ENCODE measurements at regions not wholly inside any gene's neighbourhood (a gene's known extent, or its start where the extent isn't known, plus 50 kb on each side); places are given as distances from the start of the nearest gene placed in this dataset.

- TF ChIP-seq POLR2AphosphoS5 (IDR thresholded peaks at IDR 0.05; ENCODE audit: low read depth), result no peak
- H3K4me3 ChIP-seq (replicated peaks; ENCODE audit: insufficient read depth, low read length), result no peak overlapping the region
These were observed 266.2 kb downstream of the ABHD5 start for GRCh38 chr3:43956945-43957344.

DNA sequence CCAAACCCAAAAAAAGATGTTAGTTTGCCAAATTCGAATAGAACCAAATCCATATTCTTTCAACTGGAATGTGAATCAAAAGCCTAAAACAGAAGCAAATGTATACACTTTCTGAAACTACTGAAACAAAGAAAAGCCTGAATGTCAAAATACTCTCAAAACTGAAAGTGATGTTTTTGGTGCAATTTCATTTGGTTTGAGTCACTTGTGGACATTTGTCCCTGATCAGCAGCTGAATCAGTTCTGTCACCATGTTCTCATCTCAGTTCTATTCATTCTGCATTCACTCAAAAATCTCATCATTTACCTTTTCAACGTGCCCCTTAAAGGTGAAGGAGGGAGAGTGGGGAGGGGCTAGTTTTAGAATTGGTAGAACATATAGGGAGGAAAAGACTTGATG, 266.8 kb downstream of the ABHD5 start:
- TF ChIP-seq GABPA (IDR thresholded peaks at IDR 0.05; ENCODE audit: low read depth), result no peak

More at GRCh38 chr3:43956945-43957344, 266.2 kb downstream of the ABHD5 start:
- peaks cover 3% of the 10 kb centered on the region for H3K27me3 ChIP-seq (ENCODE audit: insufficient read depth, poor library complexity, severe bottlenecking)
- no peak for DNase-seq (ENCODE audit: low read depth in 1 of 2, low spot score in 1 of 2)
- no peak overlapping the region for H3K27ac ChIP-seq (replicated peaks)

DNA sequence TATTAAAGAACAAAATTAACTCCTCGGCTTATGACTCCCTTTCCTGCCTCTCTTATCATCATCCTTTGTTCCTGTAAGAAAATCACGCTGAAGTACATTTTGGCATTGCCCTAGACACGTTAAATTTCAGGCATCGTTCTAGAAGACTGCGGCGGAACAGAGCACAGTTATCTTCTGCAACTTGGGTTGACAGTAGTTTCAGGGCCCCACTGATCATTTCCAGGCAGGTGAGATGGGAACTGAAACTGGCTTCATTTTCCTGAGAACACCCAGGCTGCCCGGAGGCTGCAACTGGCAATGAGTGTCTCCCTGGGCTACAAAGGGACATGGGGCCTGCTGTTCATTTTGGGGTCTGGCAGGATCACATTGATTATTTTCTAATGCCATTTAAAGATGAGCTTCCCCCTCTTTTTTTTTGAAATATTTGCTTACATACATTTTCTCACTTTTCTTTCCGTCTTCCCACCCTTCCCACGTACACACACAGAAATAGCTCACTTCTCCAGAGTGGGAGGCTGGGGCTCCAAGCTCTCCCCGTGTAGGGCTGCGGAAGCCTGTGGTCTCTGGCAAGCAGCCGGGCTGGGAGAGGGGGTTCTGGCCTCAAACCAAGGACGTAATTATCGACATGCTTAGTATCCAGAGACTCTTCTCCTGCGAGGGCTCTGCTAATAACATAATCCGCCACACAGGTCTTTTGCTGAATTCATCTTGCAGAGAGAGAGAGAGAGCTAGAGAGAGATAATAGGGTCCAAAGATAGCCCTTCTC, 267.4 kb downstream of the ABHD5 start:
- H3K27ac ChIP-seq (replicated peaks), result no peak overlapping the region
- no peak for DNase-seq (ENCODE audit: low read depth in 1 of 2, low spot score in 1 of 2)
- TF ChIP-seq GABPA (IDR thresholded peaks at IDR 0.05; ENCODE audit: low read depth) (no peak), CTCF (IDR thresholded peaks at IDR 0.05; ENCODE audit: insufficient read depth, low read length) (no peak), POLR2AphosphoS5 (IDR thresholded peaks at IDR 0.05; ENCODE audit: low read depth) (no peak), SPI1 (IDR thresholded peaks at IDR 0.05; ENCODE audit: borderline replicate concordance, low read depth) (no peak)
- TF ChIP-seq, protein P1, sequence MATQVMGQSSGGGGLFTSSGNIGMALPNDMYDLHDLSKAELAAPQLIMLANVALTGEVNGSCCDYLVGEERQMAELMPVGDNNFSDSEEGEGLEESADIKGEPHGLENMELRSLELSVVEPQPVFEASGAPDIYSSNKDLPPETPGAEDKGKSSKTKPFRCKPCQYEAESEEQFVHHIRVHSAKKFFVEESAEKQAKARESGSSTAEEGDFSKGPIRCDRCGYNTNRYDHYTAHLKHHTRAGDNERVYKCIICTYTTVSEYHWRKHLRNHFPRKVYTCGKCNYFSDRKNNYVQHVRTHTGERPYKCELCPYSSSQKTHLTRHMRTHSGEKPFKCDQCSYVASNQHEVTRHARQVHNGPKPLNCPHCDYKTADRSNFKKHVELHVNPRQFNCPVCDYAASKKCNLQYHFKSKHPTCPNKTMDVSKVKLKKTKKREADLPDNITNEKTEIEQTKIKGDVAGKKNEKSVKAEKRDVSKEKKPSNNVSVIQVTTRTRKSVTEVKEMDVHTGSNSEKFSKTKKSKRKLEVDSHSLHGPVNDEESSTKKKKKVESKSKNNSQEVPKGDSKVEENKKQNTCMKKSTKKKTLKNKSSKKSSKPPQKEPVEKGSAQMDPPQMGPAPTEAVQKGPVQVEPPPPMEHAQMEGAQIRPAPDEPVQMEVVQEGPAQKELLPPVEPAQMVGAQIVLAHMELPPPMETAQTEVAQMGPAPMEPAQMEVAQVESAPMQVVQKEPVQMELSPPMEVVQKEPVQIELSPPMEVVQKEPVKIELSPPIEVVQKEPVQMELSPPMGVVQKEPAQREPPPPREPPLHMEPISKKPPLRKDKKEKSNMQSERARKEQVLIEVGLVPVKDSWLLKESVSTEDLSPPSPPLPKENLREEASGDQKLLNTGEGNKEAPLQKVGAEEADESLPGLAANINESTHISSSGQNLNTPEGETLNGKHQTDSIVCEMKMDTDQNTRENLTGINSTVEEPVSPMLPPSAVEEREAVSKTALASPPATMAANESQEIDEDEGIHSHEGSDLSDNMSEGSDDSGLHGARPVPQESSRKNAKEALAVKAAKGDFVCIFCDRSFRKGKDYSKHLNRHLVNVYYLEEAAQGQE (IDR thresholded peaks at IDR 0.05; ENCODE audit: insufficient replicate concordance, low read depth), result no peak
- H3K4me3 ChIP-seq (replicated peaks; ENCODE audit: insufficient read depth, low read length), result no peak overlapping the region
- peaks cover 3% of the 10 kb centered on the region for H3K27me3 ChIP-seq (ENCODE audit: insufficient read depth, poor library complexity, severe bottlenecking)

More for the DNA sequence above, 266.8 kb downstream of the ABHD5 start:
- H3K27me3 ChIP-seq (ENCODE audit: insufficient read depth, poor library complexity, severe bottlenecking), result peaks cover 3% of the 10 kb centered on the region
- no peak overlapping the region for H3K27ac ChIP-seq (replicated peaks)
- H3K4me3 ChIP-seq (replicated peaks; ENCODE audit: insufficient read depth, low read length), result no peak overlapping the region
- no peak for DNase-seq (ENCODE audit: low read depth in 1 of 2, low spot score in 1 of 2)

GRCh38 chr3:43958973-43959372, 268.2 kb downstream of the ABHD5 start:
- Histone ChIP-seq H3K27me3 (ENCODE audit: insufficient read depth, poor library complexity, severe bottlenecking) (peaks cover 3% of the 10 kb centered on the region), H3K27ac (replicated peaks) (no peak overlapping the region), H3K4me3 (replicated peaks; ENCODE audit: insufficient read depth, low read length) (no peak overlapping the region)
- TF ChIP-seq SPI1 (IDR thresholded peaks at IDR 0.05; ENCODE audit: borderline replicate concordance, low read depth) (no peak), CTCF (IDR thresholded peaks at IDR 0.05; ENCODE audit: insufficient read depth, low read length) (no peak), GABPA (IDR thresholded peaks at IDR 0.05; ENCODE audit: low read depth) (no peak), POLR2AphosphoS5 (IDR thresholded peaks at IDR 0.05; ENCODE audit: low read depth) (no peak)
- TF ChIP-seq, protein P1 (IDR thresholded peaks at IDR 0.05; ENCODE audit: insufficient replicate concordance, low read depth), result no peak
- no peak for DNase-seq (ENCODE audit: low read depth in 1 of 2, low spot score in 1 of 2)

Measured in HL-60 (cell line).